ENCODE measurements at regions not wholly inside any gene's neighbourhood (a gene's known extent, or its start where the extent isn't known, plus 50 kb on each side); places are given as distances from the start of the nearest gene placed in this dataset.

GRCh38 chr2:158732573-158733429 is 62.3 kb upstream of the DAPL1 start:
- no peak overlapping the region for H3K27ac Mint-ChIP-seq
- H3K4me1 Mint-ChIP-seq, result peaks cover 4% of the 10 kb centered on the region; the same call in 1 of the 2 replicates
- no peaks in the 10 kb centered on the region for H3K9me3 Mint-ChIP-seq
- no peak for ATAC-seq
- DNase-seq (ENCODE audit: low spot score), result no peak
- ChIA-PET POLR2A (interaction anchor here (0.6 kb wide), 1 partner anchor 234 kb away, joined by 3 read pairs; no protein-coding TSS in a partner anchor), CTCF (interaction anchor here (1.0 to 4.6 kb wide), 5 partner anchors 8 to 708 kb away, joined by 6 to 52 read pairs (median 19); no protein-coding TSS in a partner anchor)
- no peaks in the 10 kb centered on the region for H3K36me3 Mint-ChIP-seq
- no peaks in the 10 kb centered on the region for H3K27me3 Mint-ChIP-seq (ENCODE audit: low read depth)
- H3K4me3 Mint-ChIP-seq, result no peak overlapping the region
- TF ChIP-seq STAT6 (CRISPR knock-in tag; conservative IDR thresholded peaks at IDR 0.05; ENCODE audit: low read depth), result no peak
- no peak for TF ChIP-seq IRF2 (CRISPR knock-in tag; IDR thresholded peaks at IDR 0.05; ENCODE audit: borderline replicate concordance, low read depth)
- no peak for TF ChIP-seq OVOL2 (CRISPR knock-in tag; IDR thresholded peaks at IDR 0.05; ENCODE audit: borderline replicate concordance)
- TF ChIP-seq, protein P1, sequence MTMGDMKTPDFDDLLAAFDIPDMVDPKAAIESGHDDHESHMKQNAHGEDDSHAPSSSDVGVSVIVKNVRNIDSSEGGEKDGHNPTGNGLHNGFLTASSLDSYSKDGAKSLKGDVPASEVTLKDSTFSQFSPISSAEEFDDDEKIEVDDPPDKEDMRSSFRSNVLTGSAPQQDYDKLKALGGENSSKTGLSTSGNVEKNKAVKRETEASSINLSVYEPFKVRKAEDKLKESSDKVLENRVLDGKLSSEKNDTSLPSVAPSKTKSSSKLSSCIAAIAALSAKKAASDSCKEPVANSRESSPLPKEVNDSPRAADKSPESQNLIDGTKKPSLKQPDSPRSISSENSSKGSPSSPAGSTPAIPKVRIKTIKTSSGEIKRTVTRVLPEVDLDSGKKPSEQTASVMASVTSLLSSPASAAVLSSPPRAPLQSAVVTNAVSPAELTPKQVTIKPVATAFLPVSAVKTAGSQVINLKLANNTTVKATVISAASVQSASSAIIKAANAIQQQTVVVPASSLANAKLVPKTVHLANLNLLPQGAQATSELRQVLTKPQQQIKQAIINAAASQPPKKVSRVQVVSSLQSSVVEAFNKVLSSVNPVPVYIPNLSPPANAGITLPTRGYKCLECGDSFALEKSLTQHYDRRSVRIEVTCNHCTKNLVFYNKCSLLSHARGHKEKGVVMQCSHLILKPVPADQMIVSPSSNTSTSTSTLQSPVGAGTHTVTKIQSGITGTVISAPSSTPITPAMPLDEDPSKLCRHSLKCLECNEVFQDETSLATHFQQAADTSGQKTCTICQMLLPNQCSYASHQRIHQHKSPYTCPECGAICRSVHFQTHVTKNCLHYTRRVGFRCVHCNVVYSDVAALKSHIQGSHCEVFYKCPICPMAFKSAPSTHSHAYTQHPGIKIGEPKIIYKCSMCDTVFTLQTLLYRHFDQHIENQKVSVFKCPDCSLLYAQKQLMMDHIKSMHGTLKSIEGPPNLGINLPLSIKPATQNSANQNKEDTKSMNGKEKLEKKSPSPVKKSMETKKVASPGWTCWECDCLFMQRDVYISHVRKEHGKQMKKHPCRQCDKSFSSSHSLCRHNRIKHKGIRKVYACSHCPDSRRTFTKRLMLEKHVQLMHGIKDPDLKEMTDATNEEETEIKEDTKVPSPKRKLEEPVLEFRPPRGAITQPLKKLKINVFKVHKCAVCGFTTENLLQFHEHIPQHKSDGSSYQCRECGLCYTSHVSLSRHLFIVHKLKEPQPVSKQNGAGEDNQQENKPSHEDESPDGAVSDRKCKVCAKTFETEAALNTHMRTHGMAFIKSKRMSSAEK (CRISPR knock-in tag; IDR thresholded peaks at IDR 0.05; ENCODE audit: borderline replicate concordance), result no peak
- TF ChIP-seq TCF7 (CRISPR knock-in tag; IDR thresholded peaks at IDR 0.05; ENCODE audit: low read depth), result no peak
- no peak for TF ChIP-seq SMAD3 (CRISPR knock-in tag; IDR thresholded peaks at IDR 0.05; ENCODE audit: borderline replicate concordance)
- TF ChIP-seq ZBTB21 (CRISPR knock-in tag; IDR thresholded peaks at IDR 0.05; ENCODE audit: borderline replicate concordance), result no peak
- TF ChIP-seq USF1 (CRISPR knock-in tag; IDR thresholded peaks at IDR 0.05), result no peak
- no peak for TF ChIP-seq NFYB (CRISPR knock-in tag; conservative IDR thresholded peaks at IDR 0.05; ENCODE audit: low read depth)

GRCh38 chr2:158733430-158733755 is 61.7 kb upstream of the DAPL1 start:
- ATAC-seq (no peak), DNase-seq (ENCODE audit: low spot score) (no peak)
- Mint-ChIP-seq H3K4me1 (peaks cover 4% of the 10 kb centered on the region; the same call in 1 of the 2 replicates), H3K36me3 (no peaks in the 10 kb centered on the region), H3K27me3 (ENCODE audit: low read depth) (no peaks in the 10 kb centered on the region), H3K9me3 (no peaks in the 10 kb centered on the region), H3K4me3 (no peak overlapping the region), H3K27ac (no peak overlapping the region)
- ChIA-PET POLR2A (interaction anchor here (0.6 kb wide), 1 partner anchor 235 kb away, joined by 3 read pairs; no protein-coding TSS in a partner anchor), CTCF (interaction anchor here (1.0 to 4.6 kb wide), 5 partner anchors 9 to 709 kb away, joined by 6 to 52 read pairs (median 19); no protein-coding TSS in a partner anchor)
- no peak for TF ChIP-seq EMX1 (CRISPR knock-in tag; IDR thresholded peaks at IDR 0.05)

GRCh38 chr2:158734442-158734841 is 60.7 kb upstream of the DAPL1 start:
- Mint-ChIP-seq H3K4me3 (no peak overlapping the region), H3K4me1 (peaks cover 4% of the 10 kb centered on the region; the same call in 1 of the 2 replicates), H3K27ac (no peak overlapping the region), H3K36me3 (no peaks in the 10 kb centered on the region), H3K9me3 (no peaks in the 10 kb centered on the region), H3K27me3 (ENCODE audit: low read depth) (no peaks in the 10 kb centered on the region)
- ChIA-PET POLR2A (no interaction called here), CTCF (interaction anchor here (2.4 to 4.6 kb wide), 3 partner anchors 10 to 19 kb away, joined by 18 to 52 read pairs (median 19); no protein-coding TSS in a partner anchor)
- DNase-seq (ENCODE audit: low spot score) (no peak), ATAC-seq (no peak)
- TF ChIP-seq, protein P2, sequence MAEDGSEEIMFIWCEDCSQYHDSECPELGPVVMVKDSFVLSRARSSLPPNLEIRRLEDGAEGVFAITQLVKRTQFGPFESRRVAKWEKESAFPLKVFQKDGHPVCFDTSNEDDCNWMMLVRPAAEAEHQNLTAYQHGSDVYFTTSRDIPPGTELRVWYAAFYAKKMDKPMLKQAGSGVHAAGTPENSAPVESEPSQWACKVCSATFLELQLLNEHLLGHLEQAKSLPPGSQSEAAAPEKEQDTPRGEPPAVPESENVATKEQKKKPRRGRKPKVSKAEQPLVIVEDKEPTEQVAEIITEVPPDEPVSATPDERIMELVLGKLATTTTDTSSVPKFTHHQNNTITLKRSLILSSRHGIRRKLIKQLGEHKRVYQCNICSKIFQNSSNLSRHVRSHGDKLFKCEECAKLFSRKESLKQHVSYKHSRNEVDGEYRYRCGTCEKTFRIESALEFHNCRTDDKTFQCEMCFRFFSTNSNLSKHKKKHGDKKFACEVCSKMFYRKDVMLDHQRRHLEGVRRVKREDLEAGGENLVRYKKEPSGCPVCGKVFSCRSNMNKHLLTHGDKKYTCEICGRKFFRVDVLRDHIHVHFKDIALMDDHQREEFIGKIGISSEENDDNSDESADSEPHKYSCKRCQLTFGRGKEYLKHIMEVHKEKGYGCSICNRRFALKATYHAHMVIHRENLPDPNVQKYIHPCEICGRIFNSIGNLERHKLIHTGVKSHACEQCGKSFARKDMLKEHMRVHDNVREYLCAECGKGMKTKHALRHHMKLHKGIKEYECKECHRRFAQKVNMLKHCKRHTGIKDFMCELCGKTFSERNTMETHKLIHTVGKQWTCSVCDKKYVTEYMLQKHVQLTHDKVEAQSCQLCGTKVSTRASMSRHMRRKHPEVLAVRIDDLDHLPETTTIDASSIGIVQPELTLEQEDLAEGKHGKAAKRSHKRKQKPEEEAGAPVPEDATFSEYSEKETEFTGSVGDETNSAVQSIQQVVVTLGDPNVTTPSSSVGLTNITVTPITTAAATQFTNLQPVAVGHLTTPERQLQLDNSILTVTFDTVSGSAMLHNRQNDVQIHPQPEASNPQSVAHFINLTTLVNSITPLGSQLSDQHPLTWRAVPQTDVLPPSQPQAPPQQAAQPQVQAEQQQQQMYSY (CRISPR knock-in tag; IDR thresholded peaks at IDR 0.05), result no peak
- TF ChIP-seq NR1H2 (CRISPR knock-in tag; IDR thresholded peaks at IDR 0.05) (no peak), ERG (CRISPR knock-in tag; IDR thresholded peaks at IDR 0.05) (no peak), NR2C2 (CRISPR knock-in tag; IDR thresholded peaks at IDR 0.05) (no peak), FOXP4 (CRISPR knock-in tag; IDR thresholded peaks at IDR 0.05) (no peak)
